ENCODE measurements at regions not wholly inside any gene's neighbourhood (a gene's known extent, or its start where the extent isn't known, plus 50 kb on each side); places are given as distances from the start of the nearest gene placed in this dataset.

- H3K4me1 Mint-ChIP-seq (ENCODE audit: insufficient read depth, unreplicated experiment) = no peaks in the 10 kb centered on the region
- TF ChIP-seq CTCF (IDR thresholded peaks at IDR 0.05; ENCODE audit: unreplicated experiment) = no peak
- H3K4me3 Mint-ChIP-seq (ENCODE audit: unreplicated experiment) = no peak overlapping the region
- H3K36me3 Mint-ChIP-seq (ENCODE audit: insufficient read depth, unreplicated experiment) = no peaks in the 10 kb centered on the region
- no peak for DNase-seq (ENCODE audit: unreplicated experiment)
- BruUV-seq (replicated peaks) = no TSS peak
- H3K27ac Mint-ChIP-seq (ENCODE audit: low read depth, unreplicated experiment) = no peak overlapping the region
- ChIA-PET CTCF (interaction anchor here (0.7 kb wide), 1 partner anchor 1097 kb away, joined by 3 read pairs; no protein-coding TSS in a partner anchor), POLR2A (no interaction called here)
- no peaks in the 10 kb centered on the region for H3K9me3 Mint-ChIP-seq (ENCODE audit: unreplicated experiment)
- intact Hi-C loops (cut with micrococcal nuclease) = no loop called here
- H3K27me3 Mint-ChIP-seq (ENCODE audit: insufficient read depth, unreplicated experiment) = no peaks in the 10 kb centered on the region
Observed at GRCh38 chr9:107222020-107222522, 61.0 kb upstream of the RAD23B start.

DNA sequence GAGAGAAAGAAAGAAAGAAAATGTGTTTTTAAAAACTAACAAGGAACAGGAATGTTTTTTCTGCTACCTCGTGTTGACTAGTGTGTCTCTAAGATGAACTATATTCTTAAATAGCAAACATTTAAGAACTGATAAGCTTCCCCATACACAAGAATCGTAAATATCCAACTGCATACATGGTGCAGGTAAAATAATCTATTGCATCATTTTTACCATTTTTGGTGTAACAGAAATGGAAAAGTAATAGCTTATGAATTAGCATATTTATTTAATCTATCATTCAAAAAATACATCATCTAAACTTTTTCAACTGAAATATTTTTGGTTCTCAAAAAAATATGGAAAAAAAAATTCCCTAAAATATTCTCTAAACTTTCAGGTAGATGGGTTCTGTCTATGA is 59.7 kb upstream of the RAD23B start:
- no peak for DNase-seq (ENCODE audit: unreplicated experiment)
- no TSS peak for BruUV-seq (replicated peaks)
- POLR2A ChIA-PET = interaction anchor here (0.7 kb wide), 1 partner anchor 433 kb away, joined by 3 read pairs; no protein-coding TSS in a partner anchor
- Mint-ChIP-seq H3K36me3 (ENCODE audit: insufficient read depth, unreplicated experiment) (peaks cover 5% of the 10 kb centered on the region), H3K9me3 (ENCODE audit: unreplicated experiment) (no peaks in the 10 kb centered on the region), H3K27me3 (ENCODE audit: insufficient read depth, unreplicated experiment) (no peaks in the 10 kb centered on the region), H3K4me1 (ENCODE audit: insufficient read depth, unreplicated experiment) (no peaks in the 10 kb centered on the region), H3K27ac (ENCODE audit: low read depth, unreplicated experiment) (no peak overlapping the region), H3K4me3 (ENCODE audit: unreplicated experiment) (no peak overlapping the region)
- CTCF ChIA-PET = no interaction called here
- no peak for TF ChIP-seq CTCF (IDR thresholded peaks at IDR 0.05; ENCODE audit: unreplicated experiment)
- intact Hi-C loops (cut with micrococcal nuclease) = no loop called here

DNA sequence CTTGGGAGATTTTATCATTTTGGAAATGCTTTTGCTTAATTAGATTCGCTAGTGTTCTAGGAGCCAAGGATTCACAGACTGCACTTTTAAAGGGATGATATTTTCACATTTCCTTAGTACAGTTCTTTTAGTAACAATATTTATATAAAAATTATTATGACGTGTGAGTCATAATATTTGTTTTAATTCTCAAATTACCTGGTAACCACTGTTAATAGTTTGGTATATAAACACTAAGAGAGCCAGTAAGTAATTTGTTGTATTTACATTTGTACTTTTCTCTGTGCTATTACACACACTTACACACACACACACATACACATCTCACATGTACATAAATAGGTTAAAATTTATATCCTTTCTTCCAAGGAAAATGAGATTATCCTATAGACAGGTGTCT is 58.8 kb upstream of the RAD23B start:
- intact Hi-C loops (cut with micrococcal nuclease) = no loop called here
- BruUV-seq (replicated peaks) = no TSS peak
- POLR2A ChIA-PET = no interaction called here
- H3K36me3 Mint-ChIP-seq (ENCODE audit: insufficient read depth, unreplicated experiment) = peaks cover 5% of the 10 kb centered on the region
- no peaks in the 10 kb centered on the region for H3K4me1 Mint-ChIP-seq (ENCODE audit: insufficient read depth, unreplicated experiment)
- H3K27ac Mint-ChIP-seq (ENCODE audit: low read depth, unreplicated experiment) = no peak overlapping the region
- TF ChIP-seq CTCF (IDR thresholded peaks at IDR 0.05; ENCODE audit: unreplicated experiment) = no peak
- peaks cover 8% of the 10 kb centered on the region for H3K27me3 Mint-ChIP-seq (ENCODE audit: insufficient read depth, unreplicated experiment)
- H3K9me3 Mint-ChIP-seq (ENCODE audit: unreplicated experiment) = no peaks in the 10 kb centered on the region
- no peak overlapping the region for H3K4me3 Mint-ChIP-seq (ENCODE audit: unreplicated experiment)
- CTCF ChIA-PET = no interaction called here
- DNase-seq (ENCODE audit: unreplicated experiment) = no peak

GRCh38 chr9:107226421-107226820 is 56.7 kb upstream of the RAD23B start:
- no peak for TF ChIP-seq CTCF (IDR thresholded peaks at IDR 0.05; ENCODE audit: unreplicated experiment)
- CTCF ChIA-PET = interaction anchor here (0.6 to 1.5 kb wide), 3 partner anchors 13 to 497 kb away, joined by 3 to 4 read pairs (median 3); no protein-coding TSS in a partner anchor
- H3K9me3 Mint-ChIP-seq (ENCODE audit: unreplicated experiment) = no peaks in the 10 kb centered on the region
- no TSS peak for BruUV-seq (replicated peaks)
- H3K36me3 Mint-ChIP-seq (ENCODE audit: insufficient read depth, unreplicated experiment) = peaks cover 5% of the 10 kb centered on the region
- no peaks in the 10 kb centered on the region for H3K4me1 Mint-ChIP-seq (ENCODE audit: insufficient read depth, unreplicated experiment)
- intact Hi-C loops (cut with micrococcal nuclease) = no loop called here
- no peak overlapping the region for H3K27ac Mint-ChIP-seq (ENCODE audit: low read depth, unreplicated experiment)
- peak; percentile 44 for DNase-seq (ENCODE audit: unreplicated experiment)
- POLR2A ChIA-PET = no interaction called here
- peaks cover 22% of the 10 kb centered on the region for H3K27me3 Mint-ChIP-seq (ENCODE audit: insufficient read depth, unreplicated experiment)
- no peak overlapping the region for H3K4me3 Mint-ChIP-seq (ENCODE audit: unreplicated experiment)
